Esophagus muscularis mucosa (tissue), 4 donors: ENCODE measurements at regions not wholly inside any gene's neighbourhood (a gene's known extent, or its start where the extent isn't known, plus 50 kb on each side); places are given as distances from the start of the nearest gene placed in this dataset.

ENCODE experiments used
- CTCF ChIP-seq, 3 experiments: fragments of 200-600 bp in 2 of 3; fragments of 450-650 bp in 1 of 3; sonication (generic) in 2 of 3; IDR thresholded peaks; one replicate each; pipeline ENCODE4 v1.5.1; 2017 to 2019; ENCODE audit warnings: antibody characterized with exemption in 3 of 3, mild to moderate bottlenecking in 2 of 3, moderate library complexity in 1 of 3
- EP300 ChIP-seq: sonication (generic); formaldehyde crosslinking; IDR thresholded peaks from one replicate; pipeline ENCODE4 v1.6.1; 2017; ENCODE audit warnings: antibody characterized with exemption
- POLR2A ChIP-seq: fragments of 450-650 bp; IDR thresholded peaks from one replicate; pipeline ENCODE4 v1.6.1; 2017; ENCODE audit warnings: antibody characterized with exemption, moderate library complexity, mild to moderate bottlenecking, low read depth
- POLR2AphosphoS5 ChIP-seq, 2 donors: sonication (generic); formaldehyde crosslinking; IDR thresholded peaks; one replicate each; pipeline ENCODE4 v1.6.1; 2017; ENCODE audit warnings: antibody characterized with exemption in 2 of 2

GRCh38 chr14:105666420-105666819 lies 140.0 kb downstream of the TMEM121 start:
- no peak for TF ChIP-seq CTCF (IDR thresholded peaks at IDR 0.05)
- TF ChIP-seq POLR2A: no peak
- no peak for TF ChIP-seq POLR2AphosphoS5 (IDR thresholded peaks at IDR 0.05)
- TF ChIP-seq EP300: no peak
